ENCODE measurements at regions not wholly inside any gene's neighbourhood (a gene's known extent, or its start where the extent isn't known, plus 50 kb on each side); places are given as distances from the start of the nearest gene placed in this dataset.
"Not testable (repeated sequence)": the region's sequence is repeated elsewhere in the genome, so short reads cannot be mapped to it uniquely, and the experiment has no call there.

- ATAC-seq (ENCODE audit: poor library complexity); DNase-seq: not testable (repeated sequence)
Observed at GRCh38 chr4:27075603-27076002, 215.0 kb downstream of the STIM2 start.

GRCh38 chr4:27078934-27079455 is 218.4 kb downstream of the STIM2 start:
- no peak for ATAC-seq (ENCODE audit: poor library complexity)
- intact Hi-C loops (cut with DNase I), result no loop called here
- no peak for DNase-seq

More at GRCh38 chr4:27075603-27076002, 215.0 kb downstream of the STIM2 start:
- intact Hi-C loops (cut with DNase I), result not testable (repeated sequence)

- ATAC-seq (ENCODE audit: poor library complexity), result no peak
- intact Hi-C loops (cut with DNase I), result no loop called here
- no peak for DNase-seq
Observed at GRCh38 chr4:27081675-27082586, 221.3 kb downstream of the STIM2 start.

- intact Hi-C loops (cut with DNase I), result no loop called here
- DNase-seq, result no peak
Observed at GRCh38 chr4:27082776-27083175, 222.1 kb downstream of the STIM2 start.

GRCh38 chr4:27084685-27085361 is 224.2 kb downstream of the STIM2 start:
- intact Hi-C loops (cut with DNase I), result no loop called here

More at GRCh38 chr4:27082776-27083175, 222.1 kb downstream of the STIM2 start:
- no peak for ATAC-seq (ENCODE audit: poor library complexity)

GRCh38 chr4:27085396-27085795 is 224.8 kb downstream of the STIM2 start:
- DNase-seq (no peak), ATAC-seq (ENCODE audit: poor library complexity) (no peak)
- intact Hi-C loops (cut with DNase I), result no loop called here

More at GRCh38 chr4:27084685-27085361, 224.2 kb downstream of the STIM2 start:
- peak; percentile 48 for DNase-seq
- ATAC-seq (ENCODE audit: poor library complexity), result peak; percentile 41

GRCh38 chr4:27087306-27088045 is 226.8 kb downstream of the STIM2 start:
- DNase-seq (no peak), ATAC-seq (ENCODE audit: poor library complexity) (no peak)
- intact Hi-C loops (cut with DNase I), result no loop called here

- intact Hi-C loops (cut with DNase I), result no loop called here
- ATAC-seq (ENCODE audit: poor library complexity), result no peak
- DNase-seq, result no peak
Observed at GRCh38 chr4:27088491-27088890, 227.8 kb downstream of the STIM2 start.

- ATAC-seq (ENCODE audit: poor library complexity) (no peak), DNase-seq (no peak)
- intact Hi-C loops (cut with DNase I), result no loop called here
Observed at GRCh38 chr4:27089186-27089585, 228.5 kb downstream of the STIM2 start.

- no peak for ATAC-seq (ENCODE audit: poor library complexity)
- DNase-seq, result no peak
- intact Hi-C loops (cut with DNase I), result no loop called here
Observed at GRCh38 chr4:27090406-27090805, 229.8 kb downstream of the STIM2 start.

- ATAC-seq (ENCODE audit: poor library complexity) (no peak), DNase-seq (no peak)
- intact Hi-C loops (cut with DNase I), result no loop called here
Observed at GRCh38 chr4:27094224-27094623, 233.6 kb downstream of the STIM2 start.

- no peak for ATAC-seq (ENCODE audit: poor library complexity)
- intact Hi-C loops (cut with DNase I), result no loop called here
- DNase-seq, result no peak
Observed at GRCh38 chr4:27094783-27095182, 234.1 kb downstream of the STIM2 start.

- intact Hi-C loops (cut with DNase I), result no loop called here
- no peak for ATAC-seq (ENCODE audit: poor library complexity)
- DNase-seq, result no peak
Observed at GRCh38 chr4:27096142-27096824, 235.6 kb downstream of the STIM2 start.

GRCh38 chr4:27098034-27098433 is 237.4 kb downstream of the STIM2 start:
- ATAC-seq (ENCODE audit: poor library complexity), result no peak

GRCh38 chr4:27100713-27101112 is 240.1 kb downstream of the STIM2 start:
- ATAC-seq (ENCODE audit: poor library complexity), result no peak
- intact Hi-C loops (cut with DNase I), result no loop called here
- no peak for DNase-seq

More at GRCh38 chr4:27098034-27098433, 237.4 kb downstream of the STIM2 start:
- intact Hi-C loops (cut with DNase I), result no loop called here
- DNase-seq, result no peak

- intact Hi-C loops (cut with DNase I), result no loop called here
- ATAC-seq (ENCODE audit: poor library complexity) (no peak), DNase-seq (no peak)
Observed at GRCh38 chr4:27101126-27101525, 240.5 kb downstream of the STIM2 start.

- DNase-seq (no peak), ATAC-seq (ENCODE audit: poor library complexity) (no peak)
- intact Hi-C loops (cut with DNase I), result no loop called here
Observed at GRCh38 chr4:27101561-27101960, 240.9 kb downstream of the STIM2 start.

GRCh38 chr4:27111627-27112026 is 251.0 kb downstream of the STIM2 start:
- intact Hi-C loops (cut with DNase I), result no loop called here
- DNase-seq (no peak), ATAC-seq (ENCODE audit: poor library complexity) (no peak)

Measured in Right ventricle myocardium superior (tissue), 1 donor.